ENCODE measurements at regions not wholly inside any gene's neighbourhood (a gene's known extent, or its start where the extent isn't known, plus 50 kb on each side); places are given as distances from the start of the nearest gene placed in this dataset.

DNA sequence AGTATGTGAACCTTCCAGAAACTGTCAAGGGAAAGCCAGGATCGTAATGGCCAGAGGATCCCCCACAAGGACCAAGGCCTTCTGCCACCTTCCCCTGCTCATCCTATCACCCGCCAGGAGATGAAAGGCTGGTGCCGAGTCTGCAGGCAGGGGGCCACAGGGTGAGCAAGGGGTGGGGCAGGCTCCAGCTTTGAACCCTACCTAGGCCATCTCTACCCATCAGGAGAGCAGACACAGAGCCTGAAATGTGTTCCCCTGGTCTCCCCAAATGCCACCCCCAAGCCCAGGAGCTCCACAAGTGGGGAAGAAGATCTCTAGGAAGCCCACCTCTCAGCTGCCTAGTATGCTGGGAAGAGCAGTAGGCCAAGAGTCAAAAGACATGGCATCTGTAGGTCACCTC is 95.1 kb downstream of the KCTD15 start:
- Histone ChIP-seq H3K4me3 (ENCODE audit: low read depth in 2 of 2, low read length in 1 of 2) (no peak overlapping the region), H3F3A (replicated peaks; ENCODE audit: insufficient read depth) (no peaks in the 10 kb centered on the region), H3K9ac (no peak overlapping the region), H3K36me3 (replicated peaks in 1 of 2; ENCODE audit: control insufficient read depth in 1 of 2, insufficient read depth in 2 of 2, low read length in 1 of 2) (no peaks in the 10 kb centered on the region), H3K27me3 (ENCODE audit: insufficient read depth) (no peaks in the 10 kb centered on the region), H3K27ac (ENCODE audit: low read depth in 2 of 2, low read length in 1 of 2) (no peak overlapping the region), H3K79me2 (ENCODE audit: insufficient read depth) (no peaks in the 10 kb centered on the region), H3K9me3 (no peaks in the 10 kb centered on the region), H3K9me2 (no peaks in the 10 kb centered on the region), H3K4me2 (no peak overlapping the region), H2AFZ (ENCODE audit: low read depth) (no peak overlapping the region), H3K4me1 (ENCODE audit: control insufficient read depth in 1 of 2, insufficient read depth in 2 of 2, low read depth in 1 of 2, low read length in 1 of 2) (peaks cover 0 to 10% of the 10 kb centered on the region in 2 experiments; a peak in 1 of 4 replicates), H4K20me1 (ENCODE audit: insufficient read depth) (no peaks in the 10 kb centered on the region)
- TF ChIP-seq TAF1 (IDR thresholded peaks at IDR 0.05; ENCODE audit: borderline replicate concordance, low read depth, low read length) (no peak), EZH2phosphoT487 (IDR thresholded peaks at IDR 0.05; ENCODE audit: borderline replicate concordance, low read depth) (no peak), TCF12 (IDR thresholded peaks at IDR 0.05) (no peak), NFIC (IDR thresholded peaks at IDR 0.05; ENCODE audit: borderline replicate concordance) (no peak), GABPA (IDR thresholded peaks at IDR 0.05; ENCODE audit: low read depth) (no peak), EP300 (IDR thresholded peaks at IDR 0.05; ENCODE audit: borderline replicate concordance in 1 of 2, low read depth in 1 of 2, low read length in 1 of 2) (no peak), NRF1 (IDR thresholded peaks at IDR 0.05; ENCODE audit: low read depth, low read length) (no peak), MEF2A (IDR thresholded peaks at IDR 0.05; ENCODE audit: borderline replicate concordance, low read depth) (no peak), JUND (IDR thresholded peaks at IDR 0.05) (no peak), RFX5 (IDR thresholded peaks at IDR 0.05; ENCODE audit: low read length) (no peak), GATA2 (CRISPR knock-in tag; IDR thresholded peaks at IDR 0.05) (no peak), RCOR1 (IDR thresholded peaks at IDR 0.05; ENCODE audit: low read length) (no peak), FOXM1 (IDR thresholded peaks at IDR 0.05; ENCODE audit: low read depth) (no peak), MXI1 (IDR thresholded peaks at IDR 0.05; ENCODE audit: low read depth, low read length) (no peak), USF2 (IDR thresholded peaks at IDR 0.05; ENCODE audit: borderline replicate concordance, low read depth, low read length) (no peak)
- 23% methylated on average over 3 of the region's 3 CpGs for WGBS (ENCODE audit: low lambda C conversion rate)
- ChIA-PET CTCF (interaction anchor here (1.0 to 1.2 kb wide), 2 partner anchors 114 to 204 kb away, joined by 4 read pairs; no protein-coding TSS in a partner anchor), POLR2A (no interaction called here)
- no peak for DNase-seq

- Histone ChIP-seq H3K4me2 (no peak overlapping the region), H3K27ac (ENCODE audit: low read depth in 2 of 2, low read length in 1 of 2) (no peak overlapping the region), H3F3A (replicated peaks; ENCODE audit: insufficient read depth) (no peaks in the 10 kb centered on the region), H2AFZ (ENCODE audit: low read depth) (no peak overlapping the region), H3K9me3 (no peaks in the 10 kb centered on the region), H4K20me1 (ENCODE audit: insufficient read depth) (no peaks in the 10 kb centered on the region), H3K36me3 (replicated peaks in 1 of 2; ENCODE audit: control insufficient read depth in 1 of 2, insufficient read depth in 2 of 2, low read length in 1 of 2) (no peaks in the 10 kb centered on the region), H3K27me3 (ENCODE audit: insufficient read depth) (no peaks in the 10 kb centered on the region), H3K9ac (no peak overlapping the region), H3K9me2 (no peaks in the 10 kb centered on the region), H3K4me1 (ENCODE audit: control insufficient read depth in 1 of 2, insufficient read depth in 2 of 2, low read depth in 1 of 2, low read length in 1 of 2) (no peaks in the 10 kb centered on the region), H3K4me3 (ENCODE audit: low read depth in 2 of 2, low read length in 1 of 2) (no peak overlapping the region), H3K79me2 (ENCODE audit: insufficient read depth) (no peaks in the 10 kb centered on the region)
- WGBS (ENCODE audit: low lambda C conversion rate) = 35% methylated on average over 11 of the region's 11 CpGs
- no peak for DNase-seq
- ChIA-PET CTCF (interaction anchor here (0.7 to 1.0 kb wide), 3 partner anchors 18 to 117 kb away, joined by 3 to 6 read pairs (median 3); no protein-coding TSS in a partner anchor), POLR2A (no interaction called here)
- no peak for TF ChIP-seq MAX (IDR thresholded peaks at IDR 0.05; ENCODE audit: low read depth)
- TF ChIP-seq, protein P1, sequence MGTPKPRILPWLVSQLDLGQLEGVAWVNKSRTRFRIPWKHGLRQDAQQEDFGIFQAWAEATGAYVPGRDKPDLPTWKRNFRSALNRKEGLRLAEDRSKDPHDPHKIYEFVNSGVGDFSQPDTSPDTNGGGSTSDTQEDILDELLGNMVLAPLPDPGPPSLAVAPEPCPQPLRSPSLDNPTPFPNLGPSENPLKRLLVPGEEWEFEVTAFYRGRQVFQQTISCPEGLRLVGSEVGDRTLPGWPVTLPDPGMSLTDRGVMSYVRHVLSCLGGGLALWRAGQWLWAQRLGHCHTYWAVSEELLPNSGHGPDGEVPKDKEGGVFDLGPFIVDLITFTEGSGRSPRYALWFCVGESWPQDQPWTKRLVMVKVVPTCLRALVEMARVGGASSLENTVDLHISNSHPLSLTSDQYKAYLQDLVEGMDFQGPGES (IDR thresholded peaks at IDR 0.05; ENCODE audit: low read depth, low read length) = no peak
- TF ChIP-seq, protein P2, sequence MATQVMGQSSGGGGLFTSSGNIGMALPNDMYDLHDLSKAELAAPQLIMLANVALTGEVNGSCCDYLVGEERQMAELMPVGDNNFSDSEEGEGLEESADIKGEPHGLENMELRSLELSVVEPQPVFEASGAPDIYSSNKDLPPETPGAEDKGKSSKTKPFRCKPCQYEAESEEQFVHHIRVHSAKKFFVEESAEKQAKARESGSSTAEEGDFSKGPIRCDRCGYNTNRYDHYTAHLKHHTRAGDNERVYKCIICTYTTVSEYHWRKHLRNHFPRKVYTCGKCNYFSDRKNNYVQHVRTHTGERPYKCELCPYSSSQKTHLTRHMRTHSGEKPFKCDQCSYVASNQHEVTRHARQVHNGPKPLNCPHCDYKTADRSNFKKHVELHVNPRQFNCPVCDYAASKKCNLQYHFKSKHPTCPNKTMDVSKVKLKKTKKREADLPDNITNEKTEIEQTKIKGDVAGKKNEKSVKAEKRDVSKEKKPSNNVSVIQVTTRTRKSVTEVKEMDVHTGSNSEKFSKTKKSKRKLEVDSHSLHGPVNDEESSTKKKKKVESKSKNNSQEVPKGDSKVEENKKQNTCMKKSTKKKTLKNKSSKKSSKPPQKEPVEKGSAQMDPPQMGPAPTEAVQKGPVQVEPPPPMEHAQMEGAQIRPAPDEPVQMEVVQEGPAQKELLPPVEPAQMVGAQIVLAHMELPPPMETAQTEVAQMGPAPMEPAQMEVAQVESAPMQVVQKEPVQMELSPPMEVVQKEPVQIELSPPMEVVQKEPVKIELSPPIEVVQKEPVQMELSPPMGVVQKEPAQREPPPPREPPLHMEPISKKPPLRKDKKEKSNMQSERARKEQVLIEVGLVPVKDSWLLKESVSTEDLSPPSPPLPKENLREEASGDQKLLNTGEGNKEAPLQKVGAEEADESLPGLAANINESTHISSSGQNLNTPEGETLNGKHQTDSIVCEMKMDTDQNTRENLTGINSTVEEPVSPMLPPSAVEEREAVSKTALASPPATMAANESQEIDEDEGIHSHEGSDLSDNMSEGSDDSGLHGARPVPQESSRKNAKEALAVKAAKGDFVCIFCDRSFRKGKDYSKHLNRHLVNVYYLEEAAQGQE (IDR thresholded peaks at IDR 0.05; ENCODE audit: low read depth, low read length) = no peak
- TF ChIP-seq SMC3 (IDR thresholded peaks at IDR 0.05; ENCODE audit: low read depth, low read length) = no peak
- no peak for TF ChIP-seq FOSL2 (IDR thresholded peaks at IDR 0.05; ENCODE audit: borderline replicate concordance, low read depth)
- TF ChIP-seq MEF2A (IDR thresholded peaks at IDR 0.05; ENCODE audit: borderline replicate concordance, low read depth) = no peak
- TF ChIP-seq, protein P3, sequence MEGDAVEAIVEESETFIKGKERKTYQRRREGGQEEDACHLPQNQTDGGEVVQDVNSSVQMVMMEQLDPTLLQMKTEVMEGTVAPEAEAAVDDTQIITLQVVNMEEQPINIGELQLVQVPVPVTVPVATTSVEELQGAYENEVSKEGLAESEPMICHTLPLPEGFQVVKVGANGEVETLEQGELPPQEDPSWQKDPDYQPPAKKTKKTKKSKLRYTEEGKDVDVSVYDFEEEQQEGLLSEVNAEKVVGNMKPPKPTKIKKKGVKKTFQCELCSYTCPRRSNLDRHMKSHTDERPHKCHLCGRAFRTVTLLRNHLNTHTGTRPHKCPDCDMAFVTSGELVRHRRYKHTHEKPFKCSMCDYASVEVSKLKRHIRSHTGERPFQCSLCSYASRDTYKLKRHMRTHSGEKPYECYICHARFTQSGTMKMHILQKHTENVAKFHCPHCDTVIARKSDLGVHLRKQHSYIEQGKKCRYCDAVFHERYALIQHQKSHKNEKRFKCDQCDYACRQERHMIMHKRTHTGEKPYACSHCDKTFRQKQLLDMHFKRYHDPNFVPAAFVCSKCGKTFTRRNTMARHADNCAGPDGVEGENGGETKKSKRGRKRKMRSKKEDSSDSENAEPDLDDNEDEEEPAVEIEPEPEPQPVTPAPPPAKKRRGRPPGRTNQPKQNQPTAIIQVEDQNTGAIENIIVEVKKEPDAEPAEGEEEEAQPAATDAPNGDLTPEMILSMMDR (IDR thresholded peaks at IDR 0.05) = no peak
- no peak for TF ChIP-seq NFIC (IDR thresholded peaks at IDR 0.05; ENCODE audit: borderline replicate concordance)
- TF ChIP-seq TCF12 (IDR thresholded peaks at IDR 0.05) = no peak
- no peak for TF ChIP-seq SIN3A (IDR thresholded peaks at IDR 0.05; ENCODE audit: borderline replicate concordance, low read depth, low read length)
- TF ChIP-seq FOXM1 (IDR thresholded peaks at IDR 0.05; ENCODE audit: low read depth) = no peak
These were observed 98.1 kb downstream of the KCTD15 start for GRCh38 chr19:33894787-33895186.

Data from SK-N-SH (cell line).